IPS DF 6.9 (cell line): ENCODE measurements at regions not wholly inside any gene's neighbourhood (a gene's known extent, or its start where the extent isn't known, plus 50 kb on each side); places are given as distances from the start of the nearest gene placed in this dataset.

Experiments used
- DNase-seq: peaks from one replicate; pipeline ENCODE4 v3.0.0-alpha.2; 2013; ENCODE audit warnings: low read depth, low spot score
- H3K27ac ChIP-seq: one replicate; pipeline ENCODE4 v1.5.1; 2013; ENCODE audit warnings: low read length, control low read depth
- H3K27me3 ChIP-seq: 2 replicates; pipeline ENCODE4 v1.6.1; 2013; ENCODE audit warnings: mild to moderate bottlenecking, low read length; ENCODE audit not compliant: control insufficient read depth, insufficient read depth
- H3K36me3 ChIP-seq: 2 replicates; pipeline ENCODE4 v1.6.1; 2013; ENCODE audit warnings: low read length; ENCODE audit not compliant: control insufficient read depth, insufficient read depth
- H3K4me1 ChIP-seq: 2 replicates; pipeline ENCODE4 v1.6.1; 2013; ENCODE audit warnings: low read length; ENCODE audit not compliant: control insufficient read depth, insufficient read depth
- H3K4me3 ChIP-seq: 2 replicates; pipeline ENCODE4 v1.5.1; 2013; ENCODE audit warnings: mild to moderate bottlenecking, low read length
- H3K9me3 ChIP-seq: 2 replicates; pipeline ENCODE4 v1.6.1; 2013; ENCODE audit warnings: low read length, inconsistent platforms; ENCODE audit not compliant: control insufficient read depth, insufficient read depth
- WGBS: extraction: QIAGEN DNeasy Blood & Tissue Kit; methylation state at CpG from one replicate; pipeline ENCODE4 v1.1.7; 2013; ENCODE audit warnings: mixed read lengths, missing lambda C conversion rate; ENCODE audit not compliant: insufficient read length, insufficient coverage; 5-methylcytosine and 5-hydroxymethylcytosine counted together

DNA sequence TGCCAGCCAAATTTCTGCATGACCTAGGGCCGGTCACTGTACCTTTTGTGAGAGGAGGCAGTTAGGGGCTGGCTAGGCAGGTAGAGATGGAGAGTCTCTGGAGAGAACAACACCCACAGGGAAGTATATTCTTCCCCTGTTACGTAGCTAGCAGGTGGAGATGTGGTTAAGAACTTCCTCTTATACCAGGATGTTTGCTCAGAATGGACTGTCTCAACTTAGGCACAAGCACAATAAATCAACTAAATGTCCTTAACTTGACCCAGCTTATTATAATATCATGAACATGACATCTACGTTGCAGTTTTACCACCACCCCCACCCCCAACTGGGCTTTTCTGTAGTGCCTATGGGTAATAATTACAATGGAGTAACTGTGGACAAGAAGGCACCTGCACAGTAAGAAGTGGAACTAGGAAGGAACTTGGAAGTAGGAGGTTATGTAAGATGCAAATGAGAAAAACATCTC lies 60.7 kb upstream of the MPEG1 start:
- Histone ChIP-seq H3K36me3 (no peaks in the 10 kb centered on the region), H3K27ac (no peak overlapping the region), H3K27me3 (no peaks in the 10 kb centered on the region), H3K4me3 (no peak overlapping the region), H3K9me3 (no peaks in the 10 kb centered on the region), H3K4me1 (no peaks in the 10 kb centered on the region)
- DNase-seq = no peak
- no CpG with 5 or more reads among the region's 3 CpGs for WGBS

DNA sequence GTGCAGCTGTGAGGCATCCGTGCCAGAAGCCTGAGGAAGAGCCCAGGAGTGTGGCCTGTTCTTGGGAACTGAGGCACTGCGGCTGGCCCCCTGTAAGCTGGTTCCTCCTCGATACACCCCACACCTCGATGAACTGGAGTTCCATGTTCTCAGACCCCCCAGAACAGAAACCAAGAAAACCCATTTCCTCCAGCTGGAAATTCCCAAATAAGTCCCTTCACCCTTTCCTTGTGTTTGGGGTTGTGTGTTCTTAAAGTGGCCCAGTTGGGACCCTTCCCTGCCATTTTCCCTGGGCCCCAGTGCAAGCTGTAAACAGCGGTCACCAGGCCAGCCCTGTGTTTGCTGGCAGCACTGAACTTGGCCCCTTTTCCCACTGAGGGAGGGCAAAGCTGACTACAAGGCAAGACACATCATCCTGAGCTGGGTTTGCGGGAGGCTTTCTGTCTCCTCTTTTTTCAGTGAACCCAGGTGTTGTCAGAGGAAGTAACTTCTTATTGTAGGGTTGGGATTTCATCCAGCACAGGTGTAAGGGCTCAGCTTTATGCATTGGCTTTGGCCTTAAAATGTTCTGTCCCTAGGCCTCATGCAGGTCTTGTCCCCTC lies 60.1 kb upstream of the MPEG1 start:
- H3K9me3 ChIP-seq = no peaks in the 10 kb centered on the region
- H3K36me3 ChIP-seq = no peaks in the 10 kb centered on the region
- no peak overlapping the region for H3K27ac ChIP-seq
- DNase-seq = no peak
- WGBS = no CpG with 5 or more reads among the region's 6 CpGs
- H3K4me1 ChIP-seq = no peaks in the 10 kb centered on the region
- no peaks in the 10 kb centered on the region for H3K27me3 ChIP-seq
- no peak overlapping the region for H3K4me3 ChIP-seq

DNA sequence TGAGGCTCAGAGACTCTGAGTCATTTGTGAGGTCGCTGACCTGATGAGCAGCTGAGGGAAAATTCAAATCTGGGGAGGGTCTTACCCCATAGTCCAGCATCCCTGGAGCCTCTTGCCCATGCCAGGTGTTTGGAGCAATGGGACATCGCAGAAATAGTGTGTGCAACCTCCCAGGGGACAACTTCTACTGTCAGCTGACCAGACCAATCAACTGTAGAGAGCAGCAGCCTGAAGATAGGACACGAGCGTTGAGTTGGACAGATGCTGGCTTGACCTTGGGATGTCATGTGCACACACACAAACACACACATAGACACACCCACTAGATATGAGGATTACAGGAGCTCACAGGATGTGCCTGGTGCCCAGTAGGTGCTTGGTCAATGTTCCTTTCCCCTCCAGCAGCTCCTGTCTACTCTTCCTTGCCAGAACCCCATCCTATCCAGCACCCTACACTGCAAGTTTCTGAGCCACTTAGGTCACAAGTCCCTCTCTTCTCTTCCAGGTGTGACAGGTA lies 59.1 kb upstream of the MPEG1 start:
- Histone ChIP-seq H3K27ac (no peak overlapping the region), H3K4me1 (no peaks in the 10 kb centered on the region)
- DNase-seq = no peak

DNA sequence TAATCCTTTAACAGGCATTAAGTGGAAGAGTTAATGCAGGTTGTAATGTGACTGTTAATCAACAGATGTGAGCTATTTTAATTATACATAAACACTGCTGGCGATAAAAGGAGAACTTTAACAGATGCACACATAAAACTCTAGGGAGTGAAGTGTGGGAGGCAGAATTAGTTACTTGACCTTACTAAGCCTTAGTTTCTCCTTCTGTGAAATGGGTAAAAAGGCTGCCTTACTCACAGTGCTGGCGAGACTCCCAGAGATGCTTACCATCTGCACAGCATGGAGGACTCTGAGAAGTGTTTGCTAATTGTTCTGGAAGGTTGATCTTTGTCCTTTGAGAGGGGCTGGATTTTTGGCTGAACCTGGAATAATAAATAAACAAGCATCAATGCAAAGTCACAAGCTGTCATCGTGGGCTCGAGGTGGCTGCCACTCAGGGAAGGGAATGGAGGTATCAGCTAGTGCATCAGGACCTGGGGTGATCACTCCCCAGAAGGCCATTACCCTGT lies 58.6 kb upstream of the MPEG1 start:
- no peaks in the 10 kb centered on the region for H3K36me3 ChIP-seq
- H3K27ac ChIP-seq = no peak overlapping the region
- H3K4me1 ChIP-seq = no peaks in the 10 kb centered on the region
- H3K9me3 ChIP-seq = no peaks in the 10 kb centered on the region
- no peak for DNase-seq
- H3K4me3 ChIP-seq = no peak overlapping the region
- H3K27me3 ChIP-seq = no peaks in the 10 kb centered on the region
- no CpG with 5 or more reads among the region's 4 CpGs for WGBS

More for the DNA sequence above, 59.1 kb upstream of the MPEG1 start:
- H3K4me3 ChIP-seq = no peak overlapping the region
- no peaks in the 10 kb centered on the region for H3K9me3 ChIP-seq
- no peaks in the 10 kb centered on the region for H3K36me3 ChIP-seq
- H3K27me3 ChIP-seq = no peaks in the 10 kb centered on the region
- WGBS = no CpG with 5 or more reads among the region's 4 CpGs

DNA sequence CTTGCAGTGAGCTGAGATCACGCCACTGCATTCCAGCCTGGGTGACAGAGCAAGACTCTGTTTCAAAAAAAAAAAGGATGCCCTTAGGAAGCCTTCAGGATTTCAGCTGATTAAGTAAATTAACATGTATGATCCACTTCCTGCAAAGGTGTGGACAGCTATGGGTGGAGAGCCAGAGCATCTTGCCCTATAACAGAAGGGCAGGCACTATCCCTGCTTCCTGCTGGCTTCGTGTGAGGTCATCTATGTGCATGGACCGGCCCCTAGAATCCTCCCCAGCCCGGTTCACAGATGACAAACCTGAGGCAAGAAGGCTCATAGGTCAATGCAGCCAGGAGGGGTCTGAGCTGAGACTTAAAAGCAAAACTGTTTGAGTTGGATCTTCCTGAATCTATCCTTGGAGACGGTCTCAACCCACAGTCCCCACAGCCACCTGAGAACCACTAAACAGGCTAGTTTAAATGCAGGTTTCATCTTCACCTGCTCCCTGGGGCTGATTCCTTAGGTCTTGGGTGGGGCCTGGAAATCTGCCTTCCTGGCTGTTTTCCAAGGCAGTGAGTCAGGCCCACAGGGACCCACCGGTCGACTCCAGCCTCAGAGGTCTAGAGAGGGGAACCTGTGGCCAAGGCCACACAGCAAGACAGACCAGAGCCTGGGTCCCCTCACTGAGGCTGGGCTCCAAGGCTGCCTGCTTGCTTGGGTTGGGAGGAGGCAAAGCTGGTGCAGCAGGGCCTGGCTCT lies 55.2 kb upstream of the MPEG1 start:
- no peaks in the 10 kb centered on the region for H3K9me3 ChIP-seq
- H3K36me3 ChIP-seq = no peaks in the 10 kb centered on the region
- no peak for DNase-seq
- no CpG with 5 or more reads among the region's 7 CpGs for WGBS
- H3K4me3 ChIP-seq = no peak overlapping the region
- no peaks in the 10 kb centered on the region for H3K27me3 ChIP-seq
- no peaks in the 10 kb centered on the region for H3K4me1 ChIP-seq
- no peak overlapping the region for H3K27ac ChIP-seq

DNA sequence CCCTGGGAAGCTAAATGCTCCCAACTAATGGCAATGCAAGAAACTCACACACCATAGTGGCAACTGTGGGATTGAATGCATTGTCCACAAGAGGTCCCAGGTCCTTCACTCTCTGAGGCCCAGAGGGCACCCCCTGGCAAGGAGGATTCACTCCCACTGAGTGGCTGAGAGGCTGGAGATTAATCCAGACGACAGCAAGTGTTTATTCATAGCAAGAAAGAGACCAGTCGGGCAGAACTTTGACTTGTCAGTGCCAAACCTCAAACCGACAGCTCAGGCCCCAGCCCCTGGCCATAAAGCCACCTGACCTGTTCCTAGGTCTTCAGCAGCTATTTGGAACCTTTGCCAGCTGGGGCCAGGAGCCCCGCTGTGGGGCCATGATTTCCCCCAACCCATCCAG lies 54.5 kb upstream of the MPEG1 start:
- Histone ChIP-seq H3K36me3 (no peaks in the 10 kb centered on the region), H3K4me3 (no peak overlapping the region), H3K27ac (no peak overlapping the region), H3K9me3 (no peaks in the 10 kb centered on the region), H3K27me3 (no peaks in the 10 kb centered on the region), H3K4me1 (no peaks in the 10 kb centered on the region)
- no CpG with 5 or more reads among the region's 4 CpGs for WGBS
- no peak for DNase-seq

DNA sequence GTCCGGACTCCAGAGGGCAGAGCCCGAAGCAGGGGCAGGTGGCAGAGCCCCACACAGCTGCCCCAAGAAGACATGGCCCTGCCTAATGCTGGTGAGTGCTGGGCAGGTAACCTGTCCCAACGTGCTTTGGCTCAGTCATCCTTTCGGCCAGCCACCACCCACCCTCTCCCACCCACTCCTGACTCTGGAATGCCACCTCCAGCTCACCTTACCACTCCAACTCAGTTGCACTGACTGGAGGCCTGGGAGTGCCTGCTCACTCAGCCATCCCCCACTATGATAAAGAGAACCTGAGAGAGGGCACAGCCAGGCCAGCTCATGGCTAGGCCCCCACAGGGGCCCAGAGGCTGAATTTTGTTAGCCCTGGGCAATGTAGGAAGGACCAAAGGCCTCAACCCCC lies 53.8 kb upstream of the MPEG1 start:
- WGBS = no CpG with 5 or more reads among the region's 4 CpGs
- H3K4me1 ChIP-seq = no peaks in the 10 kb centered on the region

DNA sequence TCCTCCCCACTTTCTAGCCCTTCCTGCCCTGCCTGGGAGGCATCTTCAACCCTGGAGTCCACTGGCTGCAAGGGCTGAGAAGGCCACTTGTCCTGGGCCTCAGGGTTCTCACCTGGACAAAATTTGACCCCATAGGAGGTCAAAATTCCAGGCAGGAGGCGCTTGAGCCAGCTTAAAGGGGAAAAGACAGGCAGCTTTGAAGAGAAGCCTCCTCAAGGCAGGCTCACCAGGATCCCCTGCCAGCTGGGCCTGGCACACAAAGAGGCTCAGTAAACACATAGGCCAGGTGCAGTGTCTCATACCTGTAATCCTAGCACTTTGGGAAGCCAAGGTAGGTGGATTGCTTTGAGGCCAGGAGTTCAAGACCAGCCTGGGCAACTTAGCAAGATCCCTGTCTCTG lies 53.0 kb upstream of the MPEG1 start:
- H3K36me3 ChIP-seq = no peaks in the 10 kb centered on the region
- no peak overlapping the region for H3K27ac ChIP-seq
- H3K4me1 ChIP-seq = no peaks in the 10 kb centered on the region
- no peak for DNase-seq
- whole genome bisulfite sequencing = no CpG with 5 or more reads among the region's 1 CpG
- H3K4me3 ChIP-seq = no peak overlapping the region
- no peaks in the 10 kb centered on the region for H3K9me3 ChIP-seq
- H3K27me3 ChIP-seq = no peaks in the 10 kb centered on the region

More for the DNA sequence above, 53.8 kb upstream of the MPEG1 start:
- Histone ChIP-seq H3K4me3 (no peak overlapping the region), H3K9me3 (no peaks in the 10 kb centered on the region), H3K27ac (no peak overlapping the region), H3K27me3 (no peaks in the 10 kb centered on the region), H3K36me3 (no peaks in the 10 kb centered on the region)
- DNase-seq = no peak

DNA sequence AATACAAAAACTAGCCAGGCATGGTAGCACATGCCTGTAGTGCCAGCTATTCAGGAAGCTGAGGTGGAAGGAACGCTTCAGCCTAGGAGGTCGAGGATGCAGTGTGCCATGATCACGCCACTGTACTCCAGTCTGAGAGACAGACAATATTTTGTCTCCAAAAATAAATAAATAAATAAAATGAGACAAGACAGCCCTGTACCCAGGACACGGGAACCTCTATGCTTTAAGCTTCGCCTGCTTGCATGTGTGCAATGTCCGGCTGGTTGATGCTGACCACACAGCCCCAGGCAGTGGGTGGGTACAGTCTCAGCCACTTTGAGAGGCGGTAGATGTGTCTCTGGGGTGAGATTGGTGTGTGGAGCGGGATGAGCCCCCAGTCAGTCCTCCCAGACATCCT lies 52.0 kb upstream of the MPEG1 start:
- no peaks in the 10 kb centered on the region for H3K27me3 ChIP-seq

DNA sequence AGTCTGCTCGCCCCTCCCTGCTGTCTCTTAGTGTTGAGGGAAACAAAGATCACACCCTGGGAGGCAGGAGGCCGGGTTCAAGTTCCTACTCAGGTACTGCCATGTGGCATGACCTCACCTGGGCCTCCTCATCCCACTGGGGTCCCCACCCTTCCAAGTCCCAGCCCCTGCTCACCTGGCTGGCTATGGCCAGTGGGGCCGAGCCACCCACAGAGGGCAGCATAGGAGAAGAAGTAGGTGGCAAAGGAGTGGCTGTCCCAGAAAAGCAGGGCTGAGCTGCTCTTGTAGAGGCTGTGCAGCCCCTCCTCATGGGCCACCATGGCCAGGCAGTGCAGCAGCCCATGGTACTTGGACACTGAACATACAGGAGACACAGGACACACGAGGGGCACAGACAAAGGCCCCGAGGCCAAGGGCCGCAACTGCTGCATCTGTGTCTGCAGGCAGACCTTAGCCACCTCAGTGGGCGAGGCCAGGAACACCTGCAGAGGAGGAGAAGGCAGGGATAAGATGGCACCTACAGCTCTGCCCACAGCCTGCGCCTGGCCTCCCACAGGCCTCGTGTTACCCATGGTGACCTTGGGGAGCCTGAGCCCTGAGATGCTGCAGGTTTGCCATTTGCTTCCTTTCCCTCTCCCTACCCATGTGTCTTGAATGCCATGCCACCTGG lies 50.6 kb upstream of the MPEG1 start:
- Histone ChIP-seq H3K9me3 (no peaks in the 10 kb centered on the region), H3K27ac (no peak overlapping the region), H3K4me1 (no peaks in the 10 kb centered on the region), H3K27me3 (no peaks in the 10 kb centered on the region), H3K4me3 (no peak overlapping the region), H3K36me3 (no peaks in the 10 kb centered on the region)
- WGBS = no CpG with 5 or more reads among the region's 9 CpGs
- DNase-seq = peak; percentile 35

More for the DNA sequence above, 52.0 kb upstream of the MPEG1 start:
- no CpG with 5 or more reads among the region's 8 CpGs for WGBS
- no peak overlapping the region for H3K27ac ChIP-seq
- no peak for DNase-seq
- H3K9me3 ChIP-seq = no peaks in the 10 kb centered on the region
- H3K4me3 ChIP-seq = no peak overlapping the region
- no peaks in the 10 kb centered on the region for H3K36me3 ChIP-seq
- no peaks in the 10 kb centered on the region for H3K4me1 ChIP-seq
